BE2C (cell line): ENCODE measurements at regions not wholly inside any gene's neighbourhood (a gene's known extent, or its start where the extent isn't known, plus 50 kb on each side); places are given as distances from the start of the nearest gene placed in this dataset.

Experiments
- DNase-seq: peaks from one replicate; pipeline ENCODE4 v3.0.0-alpha.2; 2020
- H3K27me3 ChIP-seq: fragments of 250-450 bp; sonication (Bioruptor Pico); 2 replicates; pipeline ENCODE4 v1.5.1; 2020; ENCODE audit warnings: mild to moderate bottlenecking
- H3K36me3 ChIP-seq: fragments of 250-450 bp; sonication (Bioruptor Pico); 2 replicates; pipeline ENCODE4 v1.5.1; 2020; ENCODE audit warnings: mild to moderate bottlenecking
- H3K4me1 ChIP-seq: fragments of 250-450 bp; sonication (Bioruptor Pico); 2 replicates; pipeline ENCODE4 v1.5.1; 2020
- H3K4me3 ChIP-seq: 2 replicates; pipeline ENCODE4 v1.5.1; 2011; ENCODE audit warnings: low read depth, low read length
- H3K9me3 ChIP-seq: fragments of 250-450 bp; sonication (Bioruptor Pico); 2 replicates; pipeline ENCODE4 v1.5.1; 2020
- CTCF ChIP-seq: IDR thresholded peaks from 2 replicates; pipeline ENCODE4 v1.5.1; 2012; ENCODE audit warnings: mild to moderate bottlenecking, low read depth, low read length

- Histone ChIP-seq H3K4me1 (no peaks in the 10 kb centered on the region), H3K36me3 (no peaks in the 10 kb centered on the region), H3K27me3 (no peaks in the 10 kb centered on the region), H3K4me3 (no peak overlapping the region), H3K9me3 (no peaks in the 10 kb centered on the region)
- no peak for TF ChIP-seq CTCF
- DNase-seq, result no peak
Measured at GRCh38 chr3:175911937-175912336, 1052.8 kb downstream of the NAALADL2 start.

- H3K27me3 ChIP-seq, result no peaks in the 10 kb centered on the region
- TF ChIP-seq CTCF, result no peak
- no peaks in the 10 kb centered on the region for H3K36me3 ChIP-seq
- H3K4me1 ChIP-seq, result no peaks in the 10 kb centered on the region
- no peak overlapping the region for H3K4me3 ChIP-seq
- DNase-seq, result no peak
- H3K9me3 ChIP-seq, result no peaks in the 10 kb centered on the region
Measured at GRCh38 chr3:175902226-175902625, 1043.1 kb downstream of the NAALADL2 start.

- no peak for TF ChIP-seq CTCF
- Histone ChIP-seq H3K27me3 (no peaks in the 10 kb centered on the region), H3K9me3 (no peaks in the 10 kb centered on the region), H3K36me3 (no peaks in the 10 kb centered on the region), H3K4me3 (no peak overlapping the region), H3K4me1 (no peaks in the 10 kb centered on the region; the same call in 1 of the 2 replicates)
- DNase-seq, result no peak
Measured at GRCh38 chr3:175898194-175898593, 1039.1 kb downstream of the NAALADL2 start.

GRCh38 chr3:175896655-175897054 lies 1037.5 kb downstream of the NAALADL2 start:
- Histone ChIP-seq H3K36me3 (no peaks in the 10 kb centered on the region), H3K4me1 (peaks cover 4% of the 10 kb centered on the region; the same call in 1 of the 2 replicates), H3K9me3 (no peaks in the 10 kb centered on the region), H3K27me3 (no peaks in the 10 kb centered on the region), H3K4me3 (no peak overlapping the region)
- no peak for TF ChIP-seq CTCF
- no peak for DNase-seq

- H3K36me3 ChIP-seq, result no peaks in the 10 kb centered on the region
- no peak for TF ChIP-seq CTCF
- peaks cover 4% of the 10 kb centered on the region for H3K4me1 ChIP-seq
- H3K4me3 ChIP-seq, result no peak overlapping the region
- DNase-seq, result no peak
- no peaks in the 10 kb centered on the region for H3K9me3 ChIP-seq
- H3K27me3 ChIP-seq, result no peaks in the 10 kb centered on the region
Measured at GRCh38 chr3:175895731-175896130, 1036.6 kb downstream of the NAALADL2 start.

GRCh38 chr3:175893566-175893965 lies 1034.4 kb downstream of the NAALADL2 start:
- H3K9me3 ChIP-seq, result no peaks in the 10 kb centered on the region
- peaks cover 4% of the 10 kb centered on the region for H3K4me1 ChIP-seq
- no peaks in the 10 kb centered on the region for H3K27me3 ChIP-seq
- no peak overlapping the region for H3K4me3 ChIP-seq
- H3K36me3 ChIP-seq, result no peaks in the 10 kb centered on the region
- peak; percentile 80 for DNase-seq
- no peak for TF ChIP-seq CTCF
